ENCODE measurements at regions not wholly inside any gene's neighbourhood (a gene's known extent, or its start where the extent isn't known, plus 50 kb on each side); places are given as distances from the start of the nearest gene placed in this dataset.

GRCh38 chr10:129165076-129165720, 301.8 kb upstream of the MGMT start:
- TF ChIP-seq POLR2A (IDR thresholded peaks at IDR 0.05; ENCODE audit: low read length): no peak
- TF ChIP-seq GATA1 (IDR thresholded peaks at IDR 0.05; ENCODE audit: low read depth, low read length): no peak

Measured in erythroblast (primary cell).